Neural progenitor cell (in vitro differentiated cells): ENCODE measurements at regions not wholly inside any gene's neighbourhood (a gene's known extent, or its start where the extent isn't known, plus 50 kb on each side); places are given as distances from the start of the nearest gene placed in this dataset.

Source experiments
- DNase-seq: peaks from one replicate; pipeline ENCODE4 v3.0.0-alpha.2; 2016; ENCODE audit warnings: low spot score
- H2AFZ ChIP-seq: fragments of 200-600 bp; sonication (generic); replicated peaks from 2 replicates; pipeline ENCODE4 v1.6.1; 2016; ENCODE audit warnings: antibody characterized with exemption
- H3F3A ChIP-seq: fragments of 200-600 bp; sonication (generic); 2 replicates; pipeline ENCODE4 v1.6.1; 2016; ENCODE audit warnings: antibody characterized with exemption, low read depth
- H3K27ac ChIP-seq: fragments of 200-600 bp; sonication (generic); 2 replicates; pipeline ENCODE4 v1.5.1; 2016; ENCODE audit warnings: mild to moderate bottlenecking
- H3K27me3 ChIP-seq: fragments of 200-600 bp; sonication (generic); 2 replicates; pipeline ENCODE4 v1.6.1; 2016; ENCODE audit warnings: mild to moderate bottlenecking, moderate library complexity
- H3K36me3 ChIP-seq: fragments of 200-600 bp; sonication (generic); 2 replicates; pipeline ENCODE4 v1.5.1; 2016
- H3K4me1 ChIP-seq: fragments of 200-600 bp; sonication (generic); 2 replicates; pipeline ENCODE4 v1.6.1; 2016; ENCODE audit warnings: mixed run types
- H3K4me2 ChIP-seq: fragments of 200-600 bp; sonication (generic); 2 replicates; pipeline ENCODE4 v1.6.1; 2016
- H3K4me3 ChIP-seq: fragments of 200-600 bp; sonication (generic); 2 replicates; pipeline ENCODE4 v1.5.1; 2016
- H3K79me2 ChIP-seq: fragments of 200-600 bp; sonication (generic); 2 replicates; pipeline ENCODE4 v1.6.1; 2016; ENCODE audit warnings: low read depth
- H3K9ac ChIP-seq: fragments of 200-600 bp; sonication (generic); 2 replicates; pipeline ENCODE4 v1.6.1; 2016
- H3K9me3 ChIP-seq: fragments of 200-600 bp; sonication (generic); 2 replicates; pipeline ENCODE4 v1.5.1; 2016; ENCODE audit warnings: low read depth
- H4K20me1 ChIP-seq: fragments of 200-600 bp; sonication (generic); 2 replicates; pipeline ENCODE4 v1.6.1; 2016; ENCODE audit warnings: low read depth
- H3K27ac Mint-ChIP-seq: 3 replicates; pipeline ENCODE4 v1.8.0; 2021; ENCODE audit warnings: mixed read lengths
- H3K27me3 Mint-ChIP-seq: 2 replicates; pipeline ENCODE4 v1.8.0; 2022; ENCODE audit warnings: low read depth, mild to moderate bottlenecking, inconsistent platforms, moderate library complexity, mixed read lengths; ENCODE audit not compliant: insufficient read depth
- H3K36me3 Mint-ChIP-seq: 3 replicates; pipeline ENCODE4 v1.8.0; 2021; ENCODE audit warnings: mixed read lengths
- H3K4me1 Mint-ChIP-seq: 3 replicates; pipeline ENCODE4 v1.8.0; 2021; ENCODE audit warnings: mixed read lengths
- H3K4me3 Mint-ChIP-seq: 3 replicates; pipeline ENCODE4 v1.8.0; 2021; ENCODE audit warnings: mild to moderate bottlenecking, moderate library complexity, mixed read lengths
- H3K9me3 Mint-ChIP-seq: 3 replicates; pipeline ENCODE4 v1.8.0; 2020; ENCODE audit warnings: mixed read lengths
- EZH2 ChIP-seq: fragments of 200-600 bp; sonication (generic); IDR thresholded peaks from 2 replicates; pipeline ENCODE4 v1.6.1; 2017; ENCODE audit warnings: antibody characterized with exemption, mild to moderate bottlenecking, moderate library complexity
- EZH2phosphoT487 ChIP-seq: fragments of 200-600 bp; sonication (generic); IDR thresholded peaks from 2 replicates; pipeline ENCODE4 v1.6.1; 2017; ENCODE audit warnings: antibody characterized with exemption
- TF ChIP-seq, protein P1 (sequence below): fragments of 200-600 bp; sonication (generic); IDR thresholded peaks from 2 replicates; pipeline ENCODE4 v1.5.1; 2017; ENCODE audit warnings: antibody characterized with exemption, mild to moderate bottlenecking

DNA sequence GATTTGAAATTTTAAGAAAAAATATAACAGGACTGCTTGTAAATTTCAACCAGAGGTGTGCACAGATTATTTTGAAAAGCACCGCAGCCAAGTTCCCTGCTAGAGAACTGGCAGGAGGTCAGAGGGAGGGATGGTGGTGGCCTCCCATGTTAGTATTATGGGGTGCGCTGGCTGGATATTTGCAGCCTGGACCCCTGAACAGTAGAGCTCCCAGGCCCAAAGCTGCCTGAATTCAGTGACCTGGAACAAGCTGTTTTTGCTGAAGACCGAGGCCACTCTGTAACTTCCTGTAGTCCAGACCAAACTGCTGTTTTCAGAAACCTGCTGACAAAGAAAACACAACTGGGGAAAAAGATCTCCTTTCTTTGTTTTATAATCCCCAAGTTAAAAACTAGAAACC, 314.3 kb downstream of the TNS1 start:
- no peaks in the 10 kb centered on the region for H4K20me1 ChIP-seq
- H3K9ac ChIP-seq, result no peak overlapping the region
- H3K27me3 ChIP-seq, result no peaks in the 10 kb centered on the region
- no peak for DNase-seq
- no peak for TF ChIP-seq EZH2phosphoT487
- TF ChIP-seq, protein P1, sequence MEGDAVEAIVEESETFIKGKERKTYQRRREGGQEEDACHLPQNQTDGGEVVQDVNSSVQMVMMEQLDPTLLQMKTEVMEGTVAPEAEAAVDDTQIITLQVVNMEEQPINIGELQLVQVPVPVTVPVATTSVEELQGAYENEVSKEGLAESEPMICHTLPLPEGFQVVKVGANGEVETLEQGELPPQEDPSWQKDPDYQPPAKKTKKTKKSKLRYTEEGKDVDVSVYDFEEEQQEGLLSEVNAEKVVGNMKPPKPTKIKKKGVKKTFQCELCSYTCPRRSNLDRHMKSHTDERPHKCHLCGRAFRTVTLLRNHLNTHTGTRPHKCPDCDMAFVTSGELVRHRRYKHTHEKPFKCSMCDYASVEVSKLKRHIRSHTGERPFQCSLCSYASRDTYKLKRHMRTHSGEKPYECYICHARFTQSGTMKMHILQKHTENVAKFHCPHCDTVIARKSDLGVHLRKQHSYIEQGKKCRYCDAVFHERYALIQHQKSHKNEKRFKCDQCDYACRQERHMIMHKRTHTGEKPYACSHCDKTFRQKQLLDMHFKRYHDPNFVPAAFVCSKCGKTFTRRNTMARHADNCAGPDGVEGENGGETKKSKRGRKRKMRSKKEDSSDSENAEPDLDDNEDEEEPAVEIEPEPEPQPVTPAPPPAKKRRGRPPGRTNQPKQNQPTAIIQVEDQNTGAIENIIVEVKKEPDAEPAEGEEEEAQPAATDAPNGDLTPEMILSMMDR, result no peak
- no peak for TF ChIP-seq EZH2
- no peak overlapping the region for H2AFZ ChIP-seq
- H3K9me3 Mint-ChIP-seq, result peaks cover 9% of the 10 kb centered on the region
- H3K4me3 Mint-ChIP-seq, result no peak overlapping the region
- H3K9me3 ChIP-seq, result no peaks in the 10 kb centered on the region
- no peak overlapping the region for H3K27ac ChIP-seq
- H3K27ac Mint-ChIP-seq, result no peak overlapping the region
- H3K4me1 ChIP-seq, result no peaks in the 10 kb centered on the region
- no peaks in the 10 kb centered on the region for H3F3A ChIP-seq
- H3K79me2 ChIP-seq, result no peaks in the 10 kb centered on the region
- H3K4me1 Mint-ChIP-seq, result peaks cover 14% of the 10 kb centered on the region
- no peaks in the 10 kb centered on the region for H3K36me3 Mint-ChIP-seq
- no peak overlapping the region for H3K4me2 ChIP-seq
- H3K36me3 ChIP-seq, result no peaks in the 10 kb centered on the region
- H3K4me3 ChIP-seq, result no peak overlapping the region
- H3K27me3 Mint-ChIP-seq, result peaks cover 2% of the 10 kb centered on the region

DNA sequence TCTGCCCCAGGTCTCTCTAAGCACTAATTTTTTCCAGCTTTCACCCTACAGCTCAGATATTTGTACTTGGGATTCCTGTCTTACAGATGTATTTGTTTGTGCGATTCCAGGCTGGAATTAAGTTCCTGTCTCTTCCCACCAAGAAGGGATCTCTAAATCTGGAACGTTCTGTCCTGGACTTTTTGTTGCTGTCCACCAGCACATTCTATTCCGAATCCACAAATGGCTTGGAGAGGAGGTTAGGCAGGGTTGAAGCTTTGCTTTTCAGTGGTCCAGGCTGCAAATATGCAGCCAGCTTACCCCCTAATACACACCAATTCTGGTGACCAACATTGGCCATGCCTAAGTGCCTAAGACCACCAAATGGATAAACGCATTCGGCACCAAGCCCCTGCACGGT, 315.0 kb downstream of the TNS1 start:
- DNase-seq, result no peak
- peaks cover 2% of the 10 kb centered on the region for H3K27me3 Mint-ChIP-seq
- TF ChIP-seq, protein P1, result no peak
- TF ChIP-seq EZH2phosphoT487 (no peak), EZH2 (no peak)

DNA sequence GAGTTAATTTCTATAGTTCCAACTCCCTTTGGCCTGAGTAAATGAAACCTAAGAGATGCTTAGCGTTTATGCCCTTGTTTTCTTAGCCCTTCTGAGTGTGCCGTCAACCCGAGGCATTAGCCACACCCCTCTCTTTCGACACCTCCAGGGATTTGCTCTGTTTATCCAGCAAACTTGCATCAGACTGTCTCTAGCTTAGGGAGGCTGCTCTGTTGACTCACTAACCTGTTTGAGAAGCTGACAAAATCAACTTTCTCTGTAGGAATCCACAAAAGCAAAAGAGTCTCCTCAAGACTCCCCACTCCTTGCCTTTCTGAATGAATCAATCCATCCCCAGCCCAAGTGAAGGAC, 317.6 kb downstream of the TNS1 start:
- TF ChIP-seq EZH2, result no peak
- TF ChIP-seq, protein P1, result no peak
- no peak for TF ChIP-seq EZH2phosphoT487
- H3K79me2 ChIP-seq, result no peaks in the 10 kb centered on the region
- peaks cover 6% of the 10 kb centered on the region for H3K9me3 Mint-ChIP-seq
- peaks cover 16% of the 10 kb centered on the region for H3K4me1 Mint-ChIP-seq
- no peaks in the 10 kb centered on the region for H3F3A ChIP-seq
- no peak overlapping the region for H3K27ac ChIP-seq
- no peak overlapping the region for H3K4me3 ChIP-seq
- no peaks in the 10 kb centered on the region for H3K36me3 Mint-ChIP-seq
- no peak overlapping the region for H3K4me2 ChIP-seq
- H4K20me1 ChIP-seq, result no peaks in the 10 kb centered on the region
- H3K27me3 Mint-ChIP-seq, result peaks cover 2% of the 10 kb centered on the region
- peaks cover 7% of the 10 kb centered on the region for H3K4me1 ChIP-seq
- H2AFZ ChIP-seq, result no peak overlapping the region
- no peak overlapping the region for H3K9ac ChIP-seq
- H3K4me3 Mint-ChIP-seq, result no peak overlapping the region
- no peaks in the 10 kb centered on the region for H3K36me3 ChIP-seq
- no peak overlapping the region for H3K27ac Mint-ChIP-seq
- no peak for DNase-seq
- no peaks in the 10 kb centered on the region for H3K27me3 ChIP-seq
- H3K9me3 ChIP-seq, result no peaks in the 10 kb centered on the region

More for the DNA sequence above, 315.0 kb downstream of the TNS1 start:
- no peaks in the 10 kb centered on the region for H4K20me1 ChIP-seq
- H3K27ac Mint-ChIP-seq, result no peak overlapping the region
- no peak overlapping the region for H3K4me3 Mint-ChIP-seq
- peaks cover 9% of the 10 kb centered on the region for H3K9me3 Mint-ChIP-seq
- no peaks in the 10 kb centered on the region for H3K36me3 ChIP-seq
- H3K79me2 ChIP-seq, result no peaks in the 10 kb centered on the region
- no peaks in the 10 kb centered on the region for H3K27me3 ChIP-seq
- no peaks in the 10 kb centered on the region for H3F3A ChIP-seq
- no peak overlapping the region for H3K4me3 ChIP-seq
- no peak overlapping the region for H2AFZ ChIP-seq
- no peaks in the 10 kb centered on the region for H3K4me1 ChIP-seq
- H3K9me3 ChIP-seq, result no peaks in the 10 kb centered on the region
- no peak overlapping the region for H3K9ac ChIP-seq
- H3K4me1 Mint-ChIP-seq, result peaks cover 15% of the 10 kb centered on the region
- no peaks in the 10 kb centered on the region for H3K36me3 Mint-ChIP-seq
- H3K27ac ChIP-seq, result no peak overlapping the region
- no peak overlapping the region for H3K4me2 ChIP-seq
